Omental fat pad (tissue), 3 donors: ENCODE measurements at regions not wholly inside any gene's neighbourhood (a gene's known extent, or its start where the extent isn't known, plus 50 kb on each side); places are given as distances from the start of the nearest gene placed in this dataset.

Experiments
- ATAC-seq: fragments of 150-250 bp; one replicate; pipeline ENCODE4 v1.9.1; 2016; ENCODE audit warnings: mild to moderate bottlenecking, moderate library complexity; ENCODE audit not compliant: low FRiP score
- DNase-seq: peaks from one replicate; pipeline ENCODE4 v3.0.0-alpha.2; 2019; ENCODE audit warnings: low spot score
- TF ChIP-seq, protein P1 (sequence below), 3 donors: fragments of 450-650 bp; IDR thresholded peaks; one replicate each; pipeline ENCODE4 v1.5.1; 2016 to 2017; ENCODE audit warnings: antibody characterized with exemption in 3 of 3, mild to moderate bottlenecking in 3 of 3, moderate library complexity in 2 of 3

DNA sequence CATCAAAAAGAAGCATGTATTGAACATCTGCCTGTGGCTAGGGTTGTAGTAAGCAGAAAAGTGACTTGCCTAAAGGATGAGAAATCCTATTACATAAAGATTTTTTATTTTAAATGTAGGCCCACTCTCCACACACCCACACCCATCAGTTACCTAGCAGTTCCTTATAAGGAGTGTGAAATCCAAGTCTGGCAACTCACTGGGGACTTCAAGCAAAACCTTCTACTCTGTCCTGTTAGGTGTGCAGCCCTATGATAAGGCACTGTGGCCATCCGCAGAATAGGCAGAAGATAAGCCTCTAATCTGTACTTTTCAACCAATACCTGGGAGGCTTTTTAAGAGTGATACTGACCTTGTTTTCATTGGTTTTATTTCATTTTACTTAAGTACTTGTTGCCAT lies 52.7 kb upstream of the TJP1 start:
- no peak for DNase-seq
- no peak for ATAC-seq
- TF ChIP-seq, protein P1, sequence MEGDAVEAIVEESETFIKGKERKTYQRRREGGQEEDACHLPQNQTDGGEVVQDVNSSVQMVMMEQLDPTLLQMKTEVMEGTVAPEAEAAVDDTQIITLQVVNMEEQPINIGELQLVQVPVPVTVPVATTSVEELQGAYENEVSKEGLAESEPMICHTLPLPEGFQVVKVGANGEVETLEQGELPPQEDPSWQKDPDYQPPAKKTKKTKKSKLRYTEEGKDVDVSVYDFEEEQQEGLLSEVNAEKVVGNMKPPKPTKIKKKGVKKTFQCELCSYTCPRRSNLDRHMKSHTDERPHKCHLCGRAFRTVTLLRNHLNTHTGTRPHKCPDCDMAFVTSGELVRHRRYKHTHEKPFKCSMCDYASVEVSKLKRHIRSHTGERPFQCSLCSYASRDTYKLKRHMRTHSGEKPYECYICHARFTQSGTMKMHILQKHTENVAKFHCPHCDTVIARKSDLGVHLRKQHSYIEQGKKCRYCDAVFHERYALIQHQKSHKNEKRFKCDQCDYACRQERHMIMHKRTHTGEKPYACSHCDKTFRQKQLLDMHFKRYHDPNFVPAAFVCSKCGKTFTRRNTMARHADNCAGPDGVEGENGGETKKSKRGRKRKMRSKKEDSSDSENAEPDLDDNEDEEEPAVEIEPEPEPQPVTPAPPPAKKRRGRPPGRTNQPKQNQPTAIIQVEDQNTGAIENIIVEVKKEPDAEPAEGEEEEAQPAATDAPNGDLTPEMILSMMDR (IDR thresholded peaks at IDR 0.05) = no peak

- DNase-seq (no peak), ATAC-seq (no peak)
- TF ChIP-seq, protein P1 (IDR thresholded peaks at IDR 0.05) = no peak
Measured at GRCh38 chr15:29873947-29874411, 51.7 kb upstream of the TJP1 start.

- DNase-seq = no peak
- no peak for ATAC-seq
- TF ChIP-seq, protein P1 (IDR thresholded peaks at IDR 0.05) = no peak
Measured at GRCh38 chr15:29873264-29873663, 51.0 kb upstream of the TJP1 start.

- TF ChIP-seq, protein P1 (IDR thresholded peaks at IDR 0.05) = no peak
- no peak for ATAC-seq
- DNase-seq = no peak
Measured at GRCh38 chr15:29872716-29873115, 50.4 kb upstream of the TJP1 start.
